VCaP (cell line): ENCODE measurements at regions not wholly inside any gene's neighbourhood (a gene's known extent, or its start where the extent isn't known, plus 50 kb on each side); places are given as distances from the start of the nearest gene placed in this dataset.
A peak's percentile ranks its signal among the peaks of the same experiment; 100 is the strongest.

Experiments used
- H3K27ac ChIP-seq: fragments of 450-650 bp; 2 replicates; pipeline ENCODE4 v1.5.1; 2017
- TF ChIP-seq, protein P1 (sequence below): fragments of 450-650 bp; conservative IDR thresholded peaks from 2 replicates; pipeline ENCODE4 v1.5.1; 2017; ENCODE audit warnings: mild to moderate bottlenecking, moderate library complexity

DNA sequence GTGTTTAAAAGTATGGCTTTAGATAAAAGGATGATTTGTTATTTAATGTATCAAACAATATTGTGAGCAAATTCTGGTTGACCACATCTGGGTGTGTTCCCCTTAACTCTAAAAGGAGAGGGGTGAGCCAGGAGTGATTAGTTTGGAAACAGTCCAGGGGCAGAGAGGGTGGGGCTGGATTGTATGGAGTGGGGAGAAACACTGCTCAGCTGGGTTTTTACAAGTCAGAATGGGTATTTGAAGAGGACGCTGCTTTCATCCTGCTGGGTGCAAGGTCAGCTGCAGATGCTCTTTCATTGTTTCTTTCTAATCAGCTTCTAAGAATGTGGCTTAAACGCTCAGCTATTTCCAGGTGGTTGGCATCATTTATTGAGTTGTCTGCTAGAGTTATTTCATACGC, 82.8 kb upstream of the LIMCH1 start:
- TF ChIP-seq, protein P1, sequence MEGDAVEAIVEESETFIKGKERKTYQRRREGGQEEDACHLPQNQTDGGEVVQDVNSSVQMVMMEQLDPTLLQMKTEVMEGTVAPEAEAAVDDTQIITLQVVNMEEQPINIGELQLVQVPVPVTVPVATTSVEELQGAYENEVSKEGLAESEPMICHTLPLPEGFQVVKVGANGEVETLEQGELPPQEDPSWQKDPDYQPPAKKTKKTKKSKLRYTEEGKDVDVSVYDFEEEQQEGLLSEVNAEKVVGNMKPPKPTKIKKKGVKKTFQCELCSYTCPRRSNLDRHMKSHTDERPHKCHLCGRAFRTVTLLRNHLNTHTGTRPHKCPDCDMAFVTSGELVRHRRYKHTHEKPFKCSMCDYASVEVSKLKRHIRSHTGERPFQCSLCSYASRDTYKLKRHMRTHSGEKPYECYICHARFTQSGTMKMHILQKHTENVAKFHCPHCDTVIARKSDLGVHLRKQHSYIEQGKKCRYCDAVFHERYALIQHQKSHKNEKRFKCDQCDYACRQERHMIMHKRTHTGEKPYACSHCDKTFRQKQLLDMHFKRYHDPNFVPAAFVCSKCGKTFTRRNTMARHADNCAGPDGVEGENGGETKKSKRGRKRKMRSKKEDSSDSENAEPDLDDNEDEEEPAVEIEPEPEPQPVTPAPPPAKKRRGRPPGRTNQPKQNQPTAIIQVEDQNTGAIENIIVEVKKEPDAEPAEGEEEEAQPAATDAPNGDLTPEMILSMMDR = no peak
- peak overlapping the region; percentile 16; the same call in 1 of the 2 replicates for H3K27ac ChIP-seq

DNA sequence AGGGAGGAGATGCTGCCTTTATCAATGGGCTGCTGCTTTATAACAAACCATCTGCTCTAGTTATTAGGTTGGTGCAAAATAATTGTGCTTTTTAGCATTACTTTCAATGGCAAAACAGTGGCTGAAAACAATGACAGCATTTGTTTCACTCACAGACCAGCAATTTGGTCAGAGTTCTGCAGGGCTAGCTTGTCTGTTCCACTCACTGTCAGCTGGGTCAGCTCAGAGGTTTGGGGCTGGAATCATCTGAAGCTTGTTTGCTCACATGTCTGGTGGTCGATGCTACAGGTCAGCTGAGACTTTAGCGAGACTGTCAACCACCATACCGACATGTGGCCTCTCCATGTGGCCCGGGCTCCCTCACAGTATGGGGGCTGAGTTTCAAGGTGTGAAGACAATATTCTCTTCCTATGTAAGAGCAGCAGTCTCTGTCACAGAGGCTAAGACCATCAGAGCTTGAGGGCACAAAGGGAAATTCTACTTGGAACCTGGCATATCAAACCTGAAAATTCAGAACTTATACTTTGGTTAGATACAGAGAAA, 81.3 kb upstream of the LIMCH1 start:
- TF ChIP-seq, protein P1 = no peak
- no peak overlapping the region for H3K27ac ChIP-seq

GRCh38 chr4:41458689-41459088, 79.3 kb upstream of the LIMCH1 start:
- TF ChIP-seq, protein P1 = no peak
- no peak overlapping the region for H3K27ac ChIP-seq

- H3K27ac ChIP-seq = no peak overlapping the region
- TF ChIP-seq, protein P1 = no peak
Measured at GRCh38 chr4:41460641-41461040, 77.3 kb upstream of the LIMCH1 start.

- TF ChIP-seq, protein P1 = no peak
- H3K27ac ChIP-seq = no peak overlapping the region
Measured at GRCh38 chr4:41461780-41462307, 76.1 kb upstream of the LIMCH1 start.

- TF ChIP-seq, protein P1 = no peak
- H3K27ac ChIP-seq = peak overlapping the region; percentile 13; the same call in 1 of the 2 replicates
Measured at GRCh38 chr4:41465146-41465761, 72.7 kb upstream of the LIMCH1 start.

DNA sequence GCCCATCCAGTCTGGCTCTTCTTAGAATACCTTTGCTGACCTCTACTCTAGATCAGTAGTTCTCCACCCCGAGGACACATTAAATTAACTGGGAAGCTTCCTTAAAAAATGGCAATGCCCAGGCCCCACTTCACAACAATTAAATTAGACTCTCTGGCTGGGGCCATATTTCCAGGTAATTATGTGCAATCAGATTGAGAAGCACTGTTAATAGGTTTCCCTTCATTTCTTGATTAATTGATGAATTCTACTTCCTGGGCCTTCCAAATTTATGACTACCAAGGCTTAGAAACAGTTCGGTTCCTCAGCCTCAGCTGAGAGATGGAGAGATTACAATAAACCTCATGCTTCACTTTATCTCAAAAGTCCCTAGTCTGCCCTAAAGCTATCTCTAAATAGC, 71.7 kb upstream of the LIMCH1 start:
- TF ChIP-seq, protein P1 = no peak
- peak overlapping the region; percentile 13; the same call in 1 of the 2 replicates for H3K27ac ChIP-seq
